ENCODE measurements at regions not wholly inside any gene's neighbourhood (a gene's known extent, or its start where the extent isn't known, plus 50 kb on each side); places are given as distances from the start of the nearest gene placed in this dataset.

GRCh38 chr11:122287401-122287800, 171.4 kb upstream of the BLID start:
- peaks cover 18% of the 10 kb centered on the region for H3K27me3 Mint-ChIP-seq (ENCODE audit: low read depth)
- no peak overlapping the region for H3K27ac Mint-ChIP-seq (ENCODE audit: unreplicated experiment)
- no peak for DNase-seq (ENCODE audit: low spot score)
- peaks cover 3% of the 10 kb centered on the region for H3K9me3 Mint-ChIP-seq (ENCODE audit: low read depth)
- no peaks in the 10 kb centered on the region for H3K4me1 Mint-ChIP-seq (ENCODE audit: low read depth)
- no peaks in the 10 kb centered on the region for H3K36me3 Mint-ChIP-seq (ENCODE audit: low read depth)
- no peak overlapping the region for H3K4me3 Mint-ChIP-seq (ENCODE audit: unreplicated experiment)
- no peak for TF ChIP-seq CTCF (IDR thresholded peaks at IDR 0.05)

GRCh38 chr11:122285070-122285988, 169.3 kb upstream of the BLID start:
- Mint-ChIP-seq H3K4me3 (ENCODE audit: unreplicated experiment) (no peak overlapping the region), H3K9me3 (ENCODE audit: low read depth) (no peaks in the 10 kb centered on the region), H3K36me3 (ENCODE audit: low read depth) (no peaks in the 10 kb centered on the region), H3K4me1 (ENCODE audit: low read depth) (no peaks in the 10 kb centered on the region), H3K27me3 (ENCODE audit: low read depth) (peaks cover 15% of the 10 kb centered on the region), H3K27ac (ENCODE audit: unreplicated experiment) (no peak overlapping the region)
- DNase-seq (ENCODE audit: low spot score): no peak
- TF ChIP-seq CTCF (IDR thresholded peaks at IDR 0.05): no peak

GRCh38 chr11:122280870-122281269, 164.9 kb upstream of the BLID start:
- Mint-ChIP-seq H3K27ac (ENCODE audit: unreplicated experiment) (no peak overlapping the region), H3K27me3 (ENCODE audit: low read depth) (peaks cover 5% of the 10 kb centered on the region), H3K9me3 (ENCODE audit: low read depth) (no peaks in the 10 kb centered on the region), H3K36me3 (ENCODE audit: low read depth) (no peaks in the 10 kb centered on the region), H3K4me1 (ENCODE audit: low read depth) (no peaks in the 10 kb centered on the region), H3K4me3 (ENCODE audit: unreplicated experiment) (no peak overlapping the region)
- DNase-seq (ENCODE audit: low spot score): no peak
- no peak for TF ChIP-seq CTCF (IDR thresholded peaks at IDR 0.05)

GRCh38 chr11:122279194-122279593, 163.2 kb upstream of the BLID start:
- Mint-ChIP-seq H3K36me3 (ENCODE audit: low read depth) (no peaks in the 10 kb centered on the region), H3K4me1 (ENCODE audit: low read depth) (no peaks in the 10 kb centered on the region), H3K4me3 (ENCODE audit: unreplicated experiment) (no peak overlapping the region), H3K27ac (ENCODE audit: unreplicated experiment) (no peak overlapping the region), H3K9me3 (ENCODE audit: low read depth) (no peaks in the 10 kb centered on the region), H3K27me3 (ENCODE audit: low read depth) (peaks cover 2% of the 10 kb centered on the region)
- no peak for TF ChIP-seq CTCF (IDR thresholded peaks at IDR 0.05)
- no peak for DNase-seq (ENCODE audit: low spot score)

GRCh38 chr11:122277493-122277892, 161.5 kb upstream of the BLID start:
- no peak for DNase-seq (ENCODE audit: low spot score)
- no peaks in the 10 kb centered on the region for H3K4me1 Mint-ChIP-seq (ENCODE audit: low read depth)
- no peaks in the 10 kb centered on the region for H3K36me3 Mint-ChIP-seq (ENCODE audit: low read depth)
- no peak overlapping the region for H3K27ac Mint-ChIP-seq (ENCODE audit: unreplicated experiment)
- TF ChIP-seq CTCF (IDR thresholded peaks at IDR 0.05): no peak
- H3K4me3 Mint-ChIP-seq (ENCODE audit: unreplicated experiment): no peak overlapping the region
- H3K9me3 Mint-ChIP-seq (ENCODE audit: low read depth): no peaks in the 10 kb centered on the region
- peaks cover 3% of the 10 kb centered on the region for H3K27me3 Mint-ChIP-seq (ENCODE audit: low read depth)

Measured in chondrocyte (in vitro differentiated cells).